Endodermal cell (in vitro differentiated cells): ENCODE measurements at regions not wholly inside any gene's neighbourhood (a gene's known extent, or its start where the extent isn't known, plus 50 kb on each side); places are given as distances from the start of the nearest gene placed in this dataset.

Experiments
- DNase-seq: peaks from one replicate; pipeline ENCODE4 v3.0.0-alpha.2; 2017
- H3K27ac ChIP-seq: 2 replicates; pipeline ENCODE4 v1.5.1; 2013; ENCODE audit warnings: mild to moderate bottlenecking, low read depth, low read length, moderate library complexity
- H3K27me3 ChIP-seq: 2 replicates; pipeline ENCODE4 v1.6.1; 2013; ENCODE audit warnings: mild to moderate bottlenecking, low read length, moderate library complexity; ENCODE audit not compliant: insufficient read depth, control insufficient read depth, poor library complexity, severe bottlenecking
- H3K36me3 ChIP-seq: 2 replicates; pipeline ENCODE4 v1.7.0; 2013; ENCODE audit warnings: mild to moderate bottlenecking, low read length, moderate library complexity; ENCODE audit not compliant: control insufficient read depth, insufficient read depth
- H3K4me1 ChIP-seq: one replicate; pipeline ENCODE4 v1.7.0; 2013; ENCODE audit warnings: low read length; ENCODE audit not compliant: control insufficient read depth, insufficient read depth
- H3K4me3 ChIP-seq: 2 replicates; pipeline ENCODE4 v1.5.1; 2013; ENCODE audit warnings: mild to moderate bottlenecking, low read length, moderate library complexity
- H3K9ac ChIP-seq: 2 replicates; pipeline ENCODE4 v1.6.1; 2013; ENCODE audit warnings: mild to moderate bottlenecking, low read length, moderate library complexity; ENCODE audit not compliant: poor library complexity, severe bottlenecking; ENCODE audit errors: extremely low read depth
- H3K9me3 ChIP-seq: 2 replicates; pipeline ENCODE4 v1.6.1; 2013; ENCODE audit warnings: mild to moderate bottlenecking, low read length, moderate library complexity; ENCODE audit not compliant: control insufficient read depth
- H3K27ac Mint-ChIP-seq: 2 replicates; pipeline ENCODE4 v1.8.0; 2020; ENCODE audit warnings: mixed read lengths
- H3K27me3 Mint-ChIP-seq: 2 replicates; pipeline ENCODE4 v1.8.0; 2021; ENCODE audit warnings: mild to moderate bottlenecking, mixed read lengths; ENCODE audit not compliant: insufficient read depth
- H3K36me3 Mint-ChIP-seq: 2 replicates; pipeline ENCODE4 v1.8.0; 2020; ENCODE audit warnings: low read depth, mixed read lengths
- H3K4me1 Mint-ChIP-seq: 2 replicates; pipeline ENCODE4 v1.8.0; 2020; ENCODE audit warnings: mixed read lengths
- H3K4me3 Mint-ChIP-seq: 2 replicates; pipeline ENCODE4 v1.8.0; 2020; ENCODE audit warnings: mild to moderate bottlenecking, moderate library complexity, mixed read lengths
- H3K9me3 Mint-ChIP-seq: 2 replicates; pipeline ENCODE4 v1.8.0; 2020; ENCODE audit warnings: mild to moderate bottlenecking, mixed read lengths
- WGBS, 2 experiments: methylation state at CpG; one replicate each; pipeline versions ENCODE4 v1.1.5 to v1.1.7; 2013; ENCODE audit warnings: missing lambda C conversion rate in 2 of 2, mixed read lengths in 1 of 2; ENCODE audit not compliant: insufficient coverage in 1 of 2, insufficient read length in 1 of 2; 5-methylcytosine and 5-hydroxymethylcytosine counted together
- TF ChIP-seq, protein P1 (sequence below): fragments of 200-600 bp; sonication (generic); conservative IDR thresholded peaks from 2 replicates; pipeline ENCODE4 v1.5.0; 2021; ENCODE audit warnings: antibody characterized with exemption, mild to moderate bottlenecking

DNA sequence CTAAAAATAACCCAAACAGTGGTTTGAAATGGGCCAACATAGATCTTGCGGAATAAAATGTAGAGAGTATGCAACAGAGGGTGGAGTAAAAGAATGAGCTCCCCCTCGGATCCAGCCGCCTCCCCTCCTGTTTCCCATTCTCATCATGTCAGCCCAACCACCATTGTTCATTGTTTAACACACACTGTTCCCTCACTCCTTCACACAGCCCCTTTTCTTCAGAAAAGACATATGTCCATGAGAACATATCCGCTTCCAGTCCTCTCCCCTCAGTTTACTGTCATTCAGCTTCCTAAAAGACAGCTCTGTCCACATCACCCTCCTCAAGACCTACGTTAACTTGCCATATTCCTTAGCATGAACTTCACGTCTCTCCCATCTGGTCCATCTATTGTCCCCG is 62.9 kb upstream of the SERTAD2 start:
- H3K4me3 ChIP-seq = no peak overlapping the region
- no peaks in the 10 kb centered on the region for H3K36me3 ChIP-seq
- H3K4me1 ChIP-seq = peaks cover 10% of the 10 kb centered on the region
- no peaks in the 10 kb centered on the region for H3K9me3 ChIP-seq
- Mint-ChIP-seq H3K9me3 (no peaks in the 10 kb centered on the region), H3K4me3 (no peak overlapping the region), H3K36me3 (no peaks in the 10 kb centered on the region), H3K4me1 (peaks cover 6% of the 10 kb centered on the region), H3K27me3 (no peaks in the 10 kb centered on the region), H3K27ac (no peak overlapping the region)
- H3K27ac ChIP-seq = no peak overlapping the region
- WGBS, 2 experiments = 87 to 90% methylated on average over 6 to 7 of the region's 7 CpGs
- no peak for DNase-seq
- TF ChIP-seq, protein P1, sequence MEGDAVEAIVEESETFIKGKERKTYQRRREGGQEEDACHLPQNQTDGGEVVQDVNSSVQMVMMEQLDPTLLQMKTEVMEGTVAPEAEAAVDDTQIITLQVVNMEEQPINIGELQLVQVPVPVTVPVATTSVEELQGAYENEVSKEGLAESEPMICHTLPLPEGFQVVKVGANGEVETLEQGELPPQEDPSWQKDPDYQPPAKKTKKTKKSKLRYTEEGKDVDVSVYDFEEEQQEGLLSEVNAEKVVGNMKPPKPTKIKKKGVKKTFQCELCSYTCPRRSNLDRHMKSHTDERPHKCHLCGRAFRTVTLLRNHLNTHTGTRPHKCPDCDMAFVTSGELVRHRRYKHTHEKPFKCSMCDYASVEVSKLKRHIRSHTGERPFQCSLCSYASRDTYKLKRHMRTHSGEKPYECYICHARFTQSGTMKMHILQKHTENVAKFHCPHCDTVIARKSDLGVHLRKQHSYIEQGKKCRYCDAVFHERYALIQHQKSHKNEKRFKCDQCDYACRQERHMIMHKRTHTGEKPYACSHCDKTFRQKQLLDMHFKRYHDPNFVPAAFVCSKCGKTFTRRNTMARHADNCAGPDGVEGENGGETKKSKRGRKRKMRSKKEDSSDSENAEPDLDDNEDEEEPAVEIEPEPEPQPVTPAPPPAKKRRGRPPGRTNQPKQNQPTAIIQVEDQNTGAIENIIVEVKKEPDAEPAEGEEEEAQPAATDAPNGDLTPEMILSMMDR = no peak
- H3K27me3 ChIP-seq = no peaks in the 10 kb centered on the region
- H3K9ac ChIP-seq = no peak overlapping the region

GRCh38 chr2:64718250-64718885 is 64.7 kb upstream of the SERTAD2 start:
- Histone ChIP-seq H3K4me3 (no peak overlapping the region), H3K27me3 (no peaks in the 10 kb centered on the region), H3K9me3 (no peaks in the 10 kb centered on the region), H3K4me1 (peaks cover 10% of the 10 kb centered on the region), H3K27ac (no peak overlapping the region), H3K36me3 (no peaks in the 10 kb centered on the region), H3K9ac (no peak overlapping the region)
- Mint-ChIP-seq H3K27me3 (no peaks in the 10 kb centered on the region), H3K27ac (no peak overlapping the region), H3K4me3 (no peak overlapping the region), H3K9me3 (no peaks in the 10 kb centered on the region), H3K4me1 (peaks cover 6% of the 10 kb centered on the region), H3K36me3 (no peaks in the 10 kb centered on the region)
- WGBS, 2 experiments = 87 to 95% methylated on average over 3 to 4 of the region's 4 CpGs
- DNase-seq = no peak
- TF ChIP-seq, protein P1 = no peak

GRCh38 chr2:64720535-64721319 is 67.0 kb upstream of the SERTAD2 start:
- Histone ChIP-seq H3K27me3 (no peaks in the 10 kb centered on the region), H3K27ac (peak overlapping the region; percentile 33), H3K9ac (no peak overlapping the region), H3K4me1 (peaks cover 10% of the 10 kb centered on the region), H3K9me3 (no peaks in the 10 kb centered on the region), H3K4me3 (no peak overlapping the region), H3K36me3 (no peaks in the 10 kb centered on the region)
- Mint-ChIP-seq H3K27ac (no peak overlapping the region), H3K4me1 (peaks cover 6% of the 10 kb centered on the region), H3K27me3 (no peaks in the 10 kb centered on the region), H3K4me3 (no peak overlapping the region), H3K9me3 (no peaks in the 10 kb centered on the region), H3K36me3 (no peaks in the 10 kb centered on the region)
- TF ChIP-seq, protein P1 = no peak
- WGBS, 2 experiments = 92% methylated on average over 5 of the region's 5 CpGs; no CpG with 5 or more reads in 1 of the 2 experiments
- no peak for DNase-seq
